DMS153 treated with DMSO at 0.1 percent for 48 hours (cell line): ENCODE measurements at regions not wholly inside any gene's neighbourhood (a gene's known extent, or its start where the extent isn't known, plus 50 kb on each side); places are given as distances from the start of the nearest gene placed in this dataset.
"Not testable (repeated sequence)": the region's sequence is repeated elsewhere in the genome, so short reads cannot be mapped to it uniquely, and the experiment has no call there.

ENCODE experiments used
- DNase-seq: peaks from one replicate; lab custom pipeline; 2025; ENCODE audit not compliant: unreplicated experiment; lab: John Stamatoyannopoulos, UW

DNA sequence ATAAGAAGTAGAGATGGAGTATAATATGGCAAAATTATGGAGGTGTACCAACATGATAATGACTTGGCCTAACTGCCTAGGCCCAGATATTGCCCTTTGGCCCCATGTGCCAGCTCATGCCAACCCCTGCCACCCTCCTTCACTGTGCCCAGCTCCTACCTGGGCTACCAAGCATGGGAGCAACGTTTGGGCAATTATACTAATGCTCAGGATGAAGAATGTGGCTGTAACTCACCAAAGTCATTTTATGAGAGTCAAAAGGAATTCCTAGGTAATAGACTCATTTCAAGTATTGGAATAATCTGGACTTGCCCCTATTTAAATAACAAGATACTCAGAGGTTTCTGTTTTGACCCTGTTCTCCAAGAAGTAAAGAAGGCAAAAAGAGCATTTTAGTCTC lies 240.2 kb upstream of the IL12A start:
- no peak for DNase-seq

- no peak for DNase-seq
Observed at GRCh38 chr3:159749406-159749805, 239.2 kb upstream of the IL12A start.

DNA sequence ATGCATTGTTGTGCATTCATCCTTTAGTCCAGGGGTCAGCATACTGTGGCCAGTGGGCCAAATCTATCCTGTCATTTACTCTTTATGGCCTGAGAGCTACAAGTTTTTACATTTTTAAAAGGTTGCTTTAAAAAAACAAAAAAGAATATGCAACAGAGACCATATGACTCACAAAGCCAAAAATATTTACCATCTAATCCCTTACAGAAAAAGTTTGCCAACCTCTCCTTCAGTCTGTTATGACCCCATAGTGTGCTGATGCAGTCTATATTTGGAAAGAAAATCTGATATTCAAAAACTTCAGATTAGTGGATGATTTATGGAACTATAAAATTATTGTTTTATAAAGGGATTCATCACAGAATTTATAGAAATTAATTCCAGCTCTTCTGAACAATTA lies 237.5 kb upstream of the IL12A start:
- DNase-seq, result no peak

- DNase-seq, result no peak
Observed at GRCh38 chr3:159751752-159752151, 236.9 kb upstream of the IL12A start.

DNA sequence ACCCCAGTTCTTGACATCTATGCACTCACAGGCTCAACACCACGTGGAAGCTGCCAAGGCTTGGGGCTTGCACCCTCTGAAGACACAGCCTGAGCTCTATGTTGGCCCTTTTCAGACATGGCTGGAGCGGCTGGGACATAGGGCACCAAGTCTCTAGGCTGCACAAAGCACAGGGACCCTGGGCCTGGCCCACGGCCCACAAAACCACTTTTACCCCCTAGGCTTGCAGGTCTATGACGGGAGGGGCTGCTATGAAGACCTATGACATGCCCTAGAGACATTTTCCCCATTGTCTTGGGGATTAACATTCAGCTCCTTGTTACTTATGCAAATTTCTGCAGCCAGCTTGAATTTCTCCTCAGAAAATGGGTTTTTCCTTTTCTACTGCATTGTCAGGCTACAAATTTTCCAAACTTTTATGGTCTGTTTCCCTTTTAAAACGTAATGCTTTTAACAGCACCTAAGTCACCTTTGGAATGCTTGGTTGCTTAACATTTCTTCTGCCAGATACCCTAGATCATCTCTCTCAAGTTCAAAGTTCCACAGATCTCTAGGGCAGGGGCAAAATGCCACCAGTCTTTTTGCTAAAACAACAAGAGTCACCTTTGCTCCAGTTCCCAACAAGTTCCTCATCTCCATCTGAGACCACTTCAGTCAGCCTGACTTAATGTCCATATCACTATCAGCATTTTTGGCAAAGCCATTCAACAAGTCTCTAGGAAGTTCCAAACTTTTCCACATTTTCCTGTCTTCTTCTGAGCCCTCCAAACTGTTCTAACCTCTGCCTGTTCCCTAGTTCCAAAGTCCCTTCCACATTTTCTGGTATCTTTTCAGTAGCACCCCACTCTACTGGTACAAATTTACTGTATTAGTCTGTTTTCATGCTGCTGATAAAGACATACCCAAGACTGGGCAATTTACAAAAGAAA lies 232.1 kb upstream of the IL12A start:
- not testable (repeated sequence) for DNase-seq

- DNase-seq, result no peak
Observed at GRCh38 chr3:159757341-159758060, 231.1 kb upstream of the IL12A start.

DNA sequence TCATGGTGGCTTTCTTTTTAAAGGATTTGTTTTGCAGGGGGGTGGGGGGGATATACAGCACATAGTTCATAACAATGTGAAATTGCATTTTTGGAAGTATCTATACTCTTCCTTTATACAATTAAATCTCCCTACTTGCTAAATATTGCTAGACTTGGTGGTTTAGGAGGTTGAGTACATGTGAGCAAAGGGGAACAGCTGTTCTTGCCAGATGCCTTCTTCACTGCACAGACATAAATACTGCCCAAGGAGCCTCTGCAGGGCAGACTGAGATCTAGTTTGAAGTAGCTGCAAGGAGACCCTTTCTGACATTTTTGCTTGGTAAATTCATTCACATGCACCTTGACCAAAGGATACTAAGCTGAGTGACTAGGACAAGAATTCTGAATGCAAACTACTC lies 228.6 kb upstream of the IL12A start:
- no peak for DNase-seq

GRCh38 chr3:159761369-159761768 lies 227.3 kb upstream of the IL12A start:
- DNase-seq, result peak; percentile 7

- no peak for DNase-seq
Observed at GRCh38 chr3:159761848-159762635, 226.6 kb upstream of the IL12A start.

GRCh38 chr3:159763011-159763601 lies 225.5 kb upstream of the IL12A start:
- peak; percentile 40 for DNase-seq

DNA sequence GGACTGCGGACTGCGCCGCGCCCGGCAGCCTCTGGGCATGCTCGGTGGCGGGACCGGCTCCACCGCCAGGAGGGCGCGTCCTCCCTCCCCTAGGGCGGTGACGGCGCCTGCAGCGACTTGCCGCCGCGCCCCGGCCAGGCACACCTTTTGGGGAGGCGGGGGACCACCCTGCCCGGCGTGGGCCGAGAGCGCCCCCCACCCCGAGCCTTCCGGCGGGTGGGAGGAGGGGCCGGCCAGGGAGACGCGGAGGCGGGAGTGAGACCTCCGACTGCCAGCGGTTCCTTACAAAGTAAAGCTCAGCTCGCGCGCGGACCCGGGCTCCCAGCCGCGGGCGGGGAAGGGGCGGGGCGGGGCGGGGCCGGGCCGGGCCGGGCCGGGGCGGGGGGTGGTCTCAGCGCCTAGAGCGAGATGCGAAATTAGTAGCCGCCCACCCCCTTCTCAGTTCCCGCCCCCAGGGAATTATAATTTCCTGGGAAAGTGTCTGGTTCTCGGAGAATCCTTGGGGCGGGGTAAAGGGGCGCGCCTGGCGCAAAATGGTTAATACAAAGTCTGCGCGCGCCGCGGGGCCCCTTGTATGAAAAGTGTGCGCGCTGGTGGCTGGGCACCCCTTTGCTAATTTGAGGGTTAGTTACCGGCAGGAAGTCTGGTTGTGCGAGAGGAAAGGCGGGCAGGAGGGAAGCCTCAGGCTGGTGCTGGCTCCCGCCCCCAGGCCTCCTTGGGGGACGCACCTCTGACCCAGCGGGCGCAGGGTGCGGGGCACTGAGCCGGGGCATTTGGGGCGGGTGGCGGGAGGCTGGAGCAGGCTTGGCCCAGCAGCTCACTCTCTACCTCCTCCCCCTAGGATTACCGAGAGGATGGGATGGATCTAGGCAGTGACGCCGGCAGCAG lies 224.8 kb upstream of the IL12A start:
- peak; percentile 66 for DNase-seq

- DNase-seq, result no peak
Observed at GRCh38 chr3:159764490-159765029, 224.1 kb upstream of the IL12A start.

DNA sequence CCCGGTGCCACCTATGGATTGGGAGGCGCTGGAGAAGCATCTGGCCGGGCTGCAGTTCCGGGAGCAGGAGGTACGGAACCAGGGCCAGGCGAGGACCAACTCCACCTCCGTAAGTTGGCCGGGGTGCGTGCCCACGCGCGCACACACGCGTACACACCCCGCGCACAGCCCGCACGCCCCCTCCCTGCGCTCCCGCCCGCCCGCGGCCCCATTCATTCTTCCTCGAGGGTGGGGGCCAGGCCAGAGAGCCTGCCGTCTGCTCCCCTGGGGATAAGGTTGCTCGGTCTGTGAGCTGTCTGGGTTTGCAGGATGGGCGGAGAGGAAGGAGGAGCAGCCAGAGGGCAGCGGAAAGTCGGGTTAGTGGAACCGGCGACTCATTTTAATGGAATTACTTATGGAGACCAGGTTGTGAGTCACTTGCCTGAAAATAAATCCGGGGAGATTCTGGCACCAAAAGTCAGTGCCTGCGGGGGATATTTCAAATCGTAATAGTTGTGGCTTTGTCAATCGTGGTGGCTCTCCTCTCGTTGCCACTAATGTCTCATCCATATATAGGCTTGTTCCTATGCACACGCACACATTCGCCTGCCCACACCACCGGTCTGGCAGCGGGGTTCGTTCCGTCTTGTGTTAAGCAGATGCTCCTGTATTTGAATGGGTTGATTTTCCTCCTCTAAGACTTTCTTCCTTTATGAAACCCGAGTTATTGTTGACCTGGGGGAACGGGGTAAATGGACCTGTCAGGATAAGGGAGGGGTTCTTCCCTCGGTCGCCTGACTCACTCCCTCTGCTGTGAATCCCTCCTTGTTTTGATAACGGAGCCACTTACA lies 223.4 kb upstream of the IL12A start:
- DNase-seq, result peak; percentile 49

- peak; percentile 19 for DNase-seq
Observed at GRCh38 chr3:159765860-159766294, 222.8 kb upstream of the IL12A start.

GRCh38 chr3:159766563-159767185 lies 222.0 kb upstream of the IL12A start:
- DNase-seq, result no peak

- no peak for DNase-seq
Observed at GRCh38 chr3:159770998-159771397, 217.6 kb upstream of the IL12A start.

DNA sequence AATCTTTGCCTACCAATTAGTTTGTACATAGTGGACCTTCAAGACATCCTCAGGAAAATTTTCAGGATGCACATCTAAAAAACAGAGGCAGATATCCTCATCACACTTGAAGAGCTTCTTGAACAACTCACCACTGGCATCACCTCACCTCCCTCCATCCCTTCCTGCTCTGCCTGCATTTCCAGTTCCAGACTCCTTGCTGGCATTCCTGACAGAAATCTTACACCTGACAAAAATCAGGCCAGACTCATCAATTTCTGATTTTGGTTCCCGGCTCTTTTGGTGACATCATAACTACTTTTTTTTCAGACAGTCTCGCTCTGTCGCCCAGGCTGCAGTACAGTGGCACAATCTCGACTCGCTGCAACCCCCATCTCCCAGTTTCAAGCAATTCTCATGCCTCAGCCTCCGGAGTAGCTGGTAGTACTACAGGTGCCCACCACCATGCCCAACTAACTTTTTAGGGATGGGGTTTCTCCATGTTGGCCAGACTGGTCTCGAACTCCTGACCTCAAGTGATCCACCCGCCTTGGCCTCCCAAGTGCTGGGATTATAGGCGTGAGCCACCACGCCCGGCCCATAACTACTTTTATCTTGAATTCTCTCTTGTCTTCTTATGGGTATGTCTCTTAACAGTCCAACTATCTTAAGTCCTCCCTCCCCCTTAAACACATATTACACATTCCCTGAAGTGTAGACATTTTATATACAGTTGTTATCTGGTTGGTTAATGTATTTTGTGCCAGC lies 216.6 kb upstream of the IL12A start:
- no peak for DNase-seq

DNA sequence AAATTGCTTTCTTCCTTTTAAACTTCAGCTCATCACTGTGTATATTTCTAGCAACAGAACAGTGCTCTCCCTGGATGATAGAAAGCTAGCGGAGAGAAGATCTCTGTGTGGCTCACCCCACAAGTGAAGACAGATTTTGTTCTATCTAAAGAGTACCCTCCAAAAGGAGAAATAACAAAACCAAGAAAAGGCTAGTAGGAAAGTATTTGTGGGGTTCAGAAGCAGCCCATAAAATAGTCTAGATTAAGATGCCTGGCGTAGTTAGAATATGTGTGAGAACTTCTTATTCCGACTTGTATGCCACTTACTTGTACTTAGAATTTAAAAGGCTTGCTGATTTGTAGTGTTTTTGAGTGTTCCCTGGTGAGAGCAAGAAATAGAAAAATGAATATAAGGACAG lies 214.9 kb upstream of the IL12A start:
- no peak for DNase-seq
